H9 (cell line): ENCODE measurements at regions not wholly inside any gene's neighbourhood (a gene's known extent, or its start where the extent isn't known, plus 50 kb on each side); places are given as distances from the start of the nearest gene placed in this dataset.

ENCODE experiments used
- DNase-seq: peaks from one replicate; pipeline ENCODE4 v3.0.0-alpha.2; 2017
- H2AFZ ChIP-seq: one replicate; pipeline ENCODE4 v1.6.1; 2013; ENCODE audit warnings: mild to moderate bottlenecking, low read length, control low read depth, moderate library complexity
- H2AK5ac ChIP-seq: 2 replicates; pipeline ENCODE4 v1.6.1; 2013; ENCODE audit warnings: low read length, control low read depth, mixed read lengths; ENCODE audit not compliant: insufficient read length
- H2BK120ac ChIP-seq: one replicate; pipeline ENCODE4 v1.6.1; 2013; ENCODE audit warnings: low read depth, mild to moderate bottlenecking, low read length, control low read depth, inconsistent platforms; ENCODE audit not compliant: poor library complexity, severe bottlenecking
- H2BK12ac ChIP-seq: 2 replicates; pipeline ENCODE4 v1.6.1; 2013; ENCODE audit warnings: low read length, control low read depth, mixed read lengths, low read depth; ENCODE audit not compliant: insufficient read length
- H2BK15ac ChIP-seq: 2 replicates; pipeline ENCODE4 v1.6.1; 2013; ENCODE audit warnings: low read depth, low read length, control low read depth
- H2BK20ac ChIP-seq: one replicate; pipeline ENCODE4 v1.6.1; 2013; ENCODE audit warnings: low read depth, mild to moderate bottlenecking, low read length, control low read depth, inconsistent platforms; ENCODE audit not compliant: poor library complexity, severe bottlenecking
- H2BK5ac ChIP-seq: 2 replicates; pipeline ENCODE4 v1.6.1; 2013; ENCODE audit warnings: low read length, control low read depth, mixed read lengths; ENCODE audit not compliant: insufficient read length
- H3K14ac ChIP-seq: 2 replicates; pipeline ENCODE4 v1.6.1; 2013; ENCODE audit warnings: low read length, control low read depth; ENCODE audit not compliant: insufficient read depth
- H3K18ac ChIP-seq: 2 replicates; pipeline ENCODE4 v1.6.1; 2013; ENCODE audit warnings: low read depth, mild to moderate bottlenecking, mixed read lengths, low read length, control low read depth; ENCODE audit not compliant: insufficient read length
- H3K23ac ChIP-seq: 2 replicates; pipeline ENCODE4 v1.6.1; 2013; ENCODE audit warnings: low read length, control low read depth, mixed read lengths, low read depth; ENCODE audit not compliant: insufficient read length
- H3K23me2 ChIP-seq: 2 replicates; pipeline ENCODE4 v1.6.1; 2013; ENCODE audit warnings: low read depth, mild to moderate bottlenecking, mixed read lengths, low read length, control low read depth; ENCODE audit not compliant: insufficient read length, poor library complexity, severe bottlenecking
- H3K27ac ChIP-seq: 2 replicates; pipeline ENCODE4 v1.5.1; 2013; ENCODE audit warnings: low read length, control low read depth, mixed read lengths, low read depth; ENCODE audit not compliant: insufficient read length
- H3K27me3 ChIP-seq: 2 replicates; pipeline ENCODE4 v1.6.1; 2013; ENCODE audit warnings: low read length, control low read depth, inconsistent platforms; ENCODE audit not compliant: insufficient read depth
- H3K4ac ChIP-seq: 2 replicates; pipeline ENCODE4 v1.6.1; 2013; ENCODE audit warnings: low read depth, mild to moderate bottlenecking, control low read depth, inconsistent platforms, low read length, moderate library complexity
- H3K4me1 ChIP-seq: 2 replicates; pipeline ENCODE4 v1.6.1; 2013; ENCODE audit warnings: low read length, control low read depth, inconsistent platforms; ENCODE audit not compliant: insufficient read depth
- H3K4me2 ChIP-seq: 2 replicates; pipeline ENCODE4 v1.6.1; 2013; ENCODE audit warnings: low read length, control low read depth, mixed read lengths; ENCODE audit not compliant: insufficient read length, insufficient read depth
- H3K56ac ChIP-seq: 2 replicates; pipeline ENCODE4 v1.6.1; 2013; ENCODE audit warnings: low read depth, mild to moderate bottlenecking, mixed read lengths, low read length, control low read depth; ENCODE audit not compliant: insufficient read length
- H3K79me1 ChIP-seq: 2 replicates; pipeline ENCODE4 v1.6.1; 2013; ENCODE audit warnings: low read depth, mild to moderate bottlenecking, moderate library complexity, low read length, control low read depth, inconsistent platforms; ENCODE audit not compliant: insufficient read depth, poor library complexity, severe bottlenecking
- H3K79me2 ChIP-seq: 2 replicates; pipeline ENCODE4 v1.6.1; 2013; ENCODE audit warnings: low read length, control low read depth, inconsistent platforms; ENCODE audit not compliant: insufficient read depth
- H3K9ac ChIP-seq: 2 replicates; pipeline ENCODE4 v1.6.1; 2013; ENCODE audit warnings: low read length, control low read depth, mixed read lengths; ENCODE audit not compliant: insufficient read length; ENCODE audit errors: extremely low read depth
- H3K9me3 ChIP-seq: one replicate; pipeline ENCODE4 v1.6.1; 2013; ENCODE audit warnings: low read depth, low read length, inconsistent platforms; ENCODE audit not compliant: control insufficient read depth
- H3T11ph ChIP-seq: one replicate; pipeline ENCODE4 v1.6.1; 2013; ENCODE audit warnings: mild to moderate bottlenecking, low read length, control low read depth, inconsistent platforms
- H4K20me1 ChIP-seq: one replicate; pipeline ENCODE4 v1.6.1; 2013; ENCODE audit not compliant: control insufficient read depth, insufficient read length, insufficient read depth
- H4K5ac ChIP-seq: 2 replicates; pipeline ENCODE4 v1.6.1; 2013; ENCODE audit warnings: low read depth, mild to moderate bottlenecking, mixed read lengths, low read length, control low read depth; ENCODE audit not compliant: insufficient read length
- H4K8ac ChIP-seq: replicated peaks from 2 replicates; pipeline ENCODE4 v1.6.1; 2013; ENCODE audit warnings: low read length, control low read depth, mixed read lengths, low read depth; ENCODE audit not compliant: insufficient read length
- H4K91ac ChIP-seq: 2 replicates; pipeline ENCODE4 v1.6.1; 2013; ENCODE audit warnings: low read depth, mild to moderate bottlenecking, moderate library complexity, mixed read lengths, low read length, control low read depth; ENCODE audit not compliant: insufficient read length
- H3K27ac Mint-ChIP-seq, 3 experiments: 2 replicates in 2 of 3; 3 replicates in 1 of 3; pipeline ENCODE4 v1.8.0; 2020 to 2021; ENCODE audit warnings: mixed read lengths in 3 of 3, mild to moderate bottlenecking in 1 of 3, moderate library complexity in 1 of 3
- H3K27me3 Mint-ChIP-seq: 2 replicates; pipeline ENCODE4 v1.8.0; 2021; ENCODE audit warnings: low read depth, mild to moderate bottlenecking, moderate library complexity, mixed read lengths
- H3K36me3 Mint-ChIP-seq, 3 experiments: 2 replicates in 2 of 3; 3 replicates in 1 of 3; pipeline ENCODE4 v1.8.0; 2020 to 2021; ENCODE audit warnings: low read depth in 3 of 3, mixed read lengths in 3 of 3; ENCODE audit not compliant: insufficient read depth in 1 of 3
- H3K4me1 Mint-ChIP-seq, 2 experiments: 2 replicates each; pipeline ENCODE4 v1.8.0; 2020; ENCODE audit warnings: mixed read lengths in 2 of 2
- H3K4me3 Mint-ChIP-seq, 2 experiments: 2 replicates in 1 of 2; 3 replicates in 1 of 2; pipeline ENCODE4 v1.8.0; 2020 to 2021; ENCODE audit warnings: mild to moderate bottlenecking in 2 of 2, mixed read lengths in 2 of 2, moderate library complexity in 1 of 2
- H3K9me3 Mint-ChIP-seq, 2 experiments: 2 replicates in 1 of 2; 3 replicates in 1 of 2; pipeline ENCODE4 v1.8.0; 2020; ENCODE audit warnings: mild to moderate bottlenecking in 2 of 2, mixed read lengths in 2 of 2, moderate library complexity in 1 of 2
- WGBS: extraction: QIAGEN DNeasy Blood & Tissue Kit; methylation state at CpG from one replicate; pipeline ENCODE4 v1.1.7; 2013; ENCODE audit warnings: missing lambda C conversion rate, low lambda C conversion rate, mixed read lengths; ENCODE audit not compliant: insufficient read length; ENCODE audit errors: extremely low coverage; 5-methylcytosine and 5-hydroxymethylcytosine counted together
- TF ChIP-seq, protein P1 (sequence below): fragments of 200-600 bp; sonication (generic); conservative IDR thresholded peaks from 3 replicates; pipeline ENCODE4 v1.8.0; 2021; ENCODE audit warnings: antibody characterized with exemption, mild to moderate bottlenecking

DNA sequence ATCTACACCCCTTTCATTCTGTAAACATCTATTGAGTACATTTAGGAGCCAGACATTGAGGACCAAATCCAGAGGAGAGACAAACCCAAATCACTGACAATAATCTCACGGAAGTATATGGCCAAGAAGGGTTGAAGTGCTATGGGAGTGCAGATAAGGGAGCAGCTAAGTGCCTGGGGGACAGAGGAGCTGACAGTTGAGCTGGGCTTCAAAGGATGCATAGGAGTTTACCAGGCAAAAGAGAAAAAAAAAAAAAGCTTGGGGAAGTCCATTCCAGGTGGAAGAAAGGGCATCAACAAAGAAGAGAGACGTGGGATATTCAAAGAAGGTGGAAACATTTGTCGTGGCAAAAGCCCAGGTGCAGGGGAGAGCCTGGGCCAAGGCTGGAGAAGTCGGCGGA lies 60.5 kb upstream of the NANOS1 start:
- H2BK20ac ChIP-seq = no peak overlapping the region
- H3K27ac Mint-ChIP-seq = 0 out of 7 replicates have a peak overlapping the region, but pooled peaks of 1 of the 3 experiments have one; percentile 55

More for the DNA sequence above, 60.5 kb upstream of the NANOS1 start:
- TF ChIP-seq, protein P1, sequence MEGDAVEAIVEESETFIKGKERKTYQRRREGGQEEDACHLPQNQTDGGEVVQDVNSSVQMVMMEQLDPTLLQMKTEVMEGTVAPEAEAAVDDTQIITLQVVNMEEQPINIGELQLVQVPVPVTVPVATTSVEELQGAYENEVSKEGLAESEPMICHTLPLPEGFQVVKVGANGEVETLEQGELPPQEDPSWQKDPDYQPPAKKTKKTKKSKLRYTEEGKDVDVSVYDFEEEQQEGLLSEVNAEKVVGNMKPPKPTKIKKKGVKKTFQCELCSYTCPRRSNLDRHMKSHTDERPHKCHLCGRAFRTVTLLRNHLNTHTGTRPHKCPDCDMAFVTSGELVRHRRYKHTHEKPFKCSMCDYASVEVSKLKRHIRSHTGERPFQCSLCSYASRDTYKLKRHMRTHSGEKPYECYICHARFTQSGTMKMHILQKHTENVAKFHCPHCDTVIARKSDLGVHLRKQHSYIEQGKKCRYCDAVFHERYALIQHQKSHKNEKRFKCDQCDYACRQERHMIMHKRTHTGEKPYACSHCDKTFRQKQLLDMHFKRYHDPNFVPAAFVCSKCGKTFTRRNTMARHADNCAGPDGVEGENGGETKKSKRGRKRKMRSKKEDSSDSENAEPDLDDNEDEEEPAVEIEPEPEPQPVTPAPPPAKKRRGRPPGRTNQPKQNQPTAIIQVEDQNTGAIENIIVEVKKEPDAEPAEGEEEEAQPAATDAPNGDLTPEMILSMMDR = no peak
- Mint-ChIP-seq H3K27me3 (peaks cover 1% of the 10 kb centered on the region; the same call in 1 of the 2 replicates), H3K4me1 (0 out of 4 replicates have a peak, but pooled peaks cover 0 to 2% of the 10 kb centered on the region in 2 experiments), H3K36me3 (peaks cover 0 to 7% (median 6%) of the 10 kb centered on the region in 3 experiments; a peak in 4 of 7 replicates), H3K4me3 (no peak overlapping the region), H3K9me3 (peaks cover 7 to 8% of the 10 kb centered on the region in 2 experiments; a peak in 4 of 5 replicates)
- no peaks in the 10 kb centered on the region for H3K27me3 ChIP-seq
- H3K18ac ChIP-seq = no peak overlapping the region
- H3T11ph ChIP-seq = no peak overlapping the region
- no peak overlapping the region for H3K27ac ChIP-seq
- no peaks in the 10 kb centered on the region for H3K9me3 ChIP-seq
- no peak overlapping the region for H2BK15ac ChIP-seq
- no peak overlapping the region for H2AFZ ChIP-seq
- H4K8ac ChIP-seq = no peak overlapping the region
- H3K9ac ChIP-seq = no peak overlapping the region
- H3K14ac ChIP-seq = no peak overlapping the region
- no peak overlapping the region for H2BK120ac ChIP-seq
- no peak for DNase-seq
- no peak overlapping the region for H2BK5ac ChIP-seq
- H3K23me2 ChIP-seq = no peaks in the 10 kb centered on the region
- peak overlapping the region; percentile 85 for H4K91ac ChIP-seq
- no peaks in the 10 kb centered on the region for H3K4me1 ChIP-seq
- no peak overlapping the region for H3K4me2 ChIP-seq
- no peaks in the 10 kb centered on the region for H4K20me1 ChIP-seq
- H4K5ac ChIP-seq = no peak overlapping the region
- WGBS = no CpG with 5 or more reads among the region's 5 CpGs
- no peaks in the 10 kb centered on the region for H3K79me1 ChIP-seq
- H3K23ac ChIP-seq = no peak overlapping the region
- H3K79me2 ChIP-seq = no peaks in the 10 kb centered on the region
- no peak overlapping the region for H2AK5ac ChIP-seq
- H2BK12ac ChIP-seq = no peak overlapping the region
- no peak overlapping the region for H3K56ac ChIP-seq
- no peak overlapping the region for H3K4ac ChIP-seq
